ENCODE measurements at regions not wholly inside any gene's neighbourhood (a gene's known extent, or its start where the extent isn't known, plus 50 kb on each side); places are given as distances from the start of the nearest gene placed in this dataset.

- no peak overlapping the region for H4K8ac ChIP-seq (replicated peaks; ENCODE audit: insufficient read length, low read depth, low read length)
- no peak overlapping the region for H2AFZ ChIP-seq (ENCODE audit: low read length)
- no peak overlapping the region for H2BK120ac ChIP-seq (ENCODE audit: low read depth, low read length, poor library complexity, severe bottlenecking)
- H3K23ac ChIP-seq (ENCODE audit: insufficient read length, low read depth, low read length): no peak overlapping the region
- no peak overlapping the region for H2BK5ac ChIP-seq (ENCODE audit: insufficient read length, low read length)
- WGBS (ENCODE audit: extremely low coverage, insufficient read length, low lambda C conversion rate): no CpG with 5 or more reads among the region's 4 CpGs
- no peak overlapping the region for H3K27ac ChIP-seq (ENCODE audit: insufficient read length, low read depth, low read length)
- H3K9ac ChIP-seq (ENCODE audit: extremely low read depth, insufficient read length, low read length): no peak overlapping the region
- peaks cover 3 to 5% of the 10 kb centered on the region in 2 experiments for H3K4me1 Mint-ChIP-seq
- no peak overlapping the region for H3K4ac ChIP-seq (ENCODE audit: low read depth, low read length)
- no peaks in the 10 kb centered on the region for H3K9me3 Mint-ChIP-seq
- H3K27me3 ChIP-seq (ENCODE audit: insufficient read depth, low read length): no peaks in the 10 kb centered on the region
- H3K9me3 ChIP-seq (ENCODE audit: control insufficient read depth, low read depth, low read length): no peaks in the 10 kb centered on the region
- no peaks in the 10 kb centered on the region for H3K79me2 ChIP-seq (ENCODE audit: insufficient read depth, low read length)
- H4K91ac ChIP-seq (ENCODE audit: insufficient read length, low read depth, low read length): no peak overlapping the region
- no peaks in the 10 kb centered on the region for H3K27me3 Mint-ChIP-seq (ENCODE audit: low read depth)
- no peak overlapping the region for H3T11ph ChIP-seq (ENCODE audit: low read length)
- H3K18ac ChIP-seq (ENCODE audit: insufficient read length, low read depth, low read length): no peak overlapping the region
- H3K79me1 ChIP-seq (ENCODE audit: insufficient read depth, low read depth, low read length, poor library complexity, severe bottlenecking): no peaks in the 10 kb centered on the region
- H3K23me2 ChIP-seq (ENCODE audit: insufficient read length, low read depth, low read length, poor library complexity, severe bottlenecking): no peaks in the 10 kb centered on the region
- no peak overlapping the region for H3K4me3 Mint-ChIP-seq
- DNase-seq: no peak
- no peak overlapping the region for H3K4me2 ChIP-seq (ENCODE audit: insufficient read depth, insufficient read length, low read length)
- H4K20me1 ChIP-seq (ENCODE audit: control insufficient read depth, insufficient read depth, insufficient read length): no peaks in the 10 kb centered on the region
- no peak overlapping the region for H2BK12ac ChIP-seq (ENCODE audit: insufficient read length, low read depth, low read length)
- H3K4me1 ChIP-seq (ENCODE audit: insufficient read depth, low read length): no peaks in the 10 kb centered on the region
- no peak overlapping the region for H3K56ac ChIP-seq (ENCODE audit: insufficient read length, low read depth, low read length)
- H2BK15ac ChIP-seq (ENCODE audit: low read depth, low read length): no peak overlapping the region
- no peak overlapping the region for H2AK5ac ChIP-seq (ENCODE audit: insufficient read length, low read length)
- H3K27ac Mint-ChIP-seq: no peak overlapping the region; a peak in 1 of 7 replicates
- H2BK20ac ChIP-seq (ENCODE audit: low read depth, low read length, poor library complexity, severe bottlenecking): no peak overlapping the region
- H3K14ac ChIP-seq (ENCODE audit: insufficient read depth, low read length): no peak overlapping the region
- no peaks in the 10 kb centered on the region for H3K36me3 Mint-ChIP-seq (ENCODE audit: insufficient read depth in 1 of 3, low read depth in 3 of 3)
- TF ChIP-seq CTCF (conservative IDR thresholded peaks at IDR 0.05): no peak
- H4K5ac ChIP-seq (ENCODE audit: insufficient read length, low read depth, low read length): no peak overlapping the region
These were observed 187.6 kb downstream of the EPM2A start for GRCh38 chr6:145547594-145548335.

Data from H9 (cell line).